HCT116 (cell line): ENCODE measurements at regions not wholly inside any gene's neighbourhood (a gene's known extent, or its start where the extent isn't known, plus 50 kb on each side); places are given as distances from the start of the nearest gene placed in this dataset.

Source experiments
- CEBPB ChIP-seq: IDR thresholded peaks from 2 replicates; pipeline ENCODE4 v1.6.1; 2012; ENCODE audit warnings: low read depth
- CTCF ChIP-seq, 3 experiments: fragments of 200-600 bp in 1 of 3; sonication (generic) in 1 of 3; IDR thresholded peaks in 2 of 3; conservative IDR thresholded peaks in 1 of 3; 2 replicates each; pipeline ENCODE4 v1.5.1; 2012 to 2017; ENCODE audit warnings: low read depth in 2 of 3, low read length in 2 of 3, antibody characterized with exemption in 1 of 3, borderline replicate concordance in 1 of 3, control low read depth in 1 of 3, mild to moderate bottlenecking in 1 of 3, mixed read lengths in 1 of 3, mixed run types in 1 of 3, moderate library complexity in 1 of 3; ENCODE audit not compliant: insufficient read depth in 1 of 3
- EZH2 ChIP-seq: fragments of 200-600 bp; sonication (generic); IDR thresholded peaks from 2 replicates; pipeline ENCODE4 v1.6.1; 2017; ENCODE audit warnings: antibody characterized with exemption, mixed run types
- POLR2A ChIP-seq: IDR thresholded peaks from 2 replicates; pipeline ENCODE4 v1.7.0; 2011; ENCODE audit warnings: borderline replicate concordance; ENCODE audit not compliant: insufficient read depth, insufficient read length; ENCODE audit errors: extremely low read depth
- YY1 ChIP-seq: IDR thresholded peaks from 2 replicates; pipeline ENCODE4 v1.6.1; 2011; ENCODE audit warnings: low read length, low read depth, moderate library complexity, mild to moderate bottlenecking; ENCODE audit not compliant: insufficient replicate concordance; ENCODE audit errors: extremely low read depth
- ZFX ChIP-seq: fragments of 450-650 bp; IDR thresholded peaks from 2 replicates; pipeline ENCODE4 v1.6.1; 2017
- ZNF274 ChIP-seq: fragments of 200-500 bp; sonication (Bioruptor generic); IDR thresholded peaks from 2 replicates; pipeline ENCODE4 v1.6.1; 2014; ENCODE audit warnings: mild to moderate bottlenecking, low read depth, low read length, inconsistent platforms

DNA sequence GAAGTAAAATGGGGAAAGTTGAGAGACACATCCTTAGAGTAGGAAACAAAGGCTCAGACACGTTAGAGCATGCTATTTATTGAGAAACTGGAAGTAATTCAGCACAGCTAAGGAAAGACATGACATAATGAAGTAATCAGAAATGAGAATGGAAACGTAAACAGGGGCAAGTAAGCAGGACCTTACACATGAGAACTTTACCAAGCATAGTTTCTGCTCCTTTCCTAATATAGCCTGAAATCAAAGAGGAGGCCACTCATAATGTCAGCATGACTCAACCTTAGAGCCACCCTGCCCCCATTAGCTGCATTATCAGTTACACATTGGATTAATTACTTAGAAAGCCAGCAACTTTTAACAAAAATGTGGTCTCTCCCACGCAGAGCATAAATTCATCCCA lies 558.3 kb upstream of the GRIA3 start:
- TF ChIP-seq EZH2 (no peak), ZFX (no peak), CEBPB (no peak), CTCF (IDR thresholded peaks at IDR 0.05 in 2 of 3, conservative IDR thresholded peaks at IDR 0.05 in 1 of 3; ENCODE audit: borderline replicate concordance in 1 of 3, insufficient read depth in 1 of 3, low read depth in 2 of 3, low read length in 2 of 3) (no peak), POLR2A (no peak), ZNF274 (no peak), YY1 (no peak)
